ENCODE measurements at regions not wholly inside any gene's neighbourhood (a gene's known extent, or its start where the extent isn't known, plus 50 kb on each side); places are given as distances from the start of the nearest gene placed in this dataset.

- DNase-seq (ENCODE audit: low spot score in 2 of 2), result no peak
Measured at GRCh38 chr4:178470996-178471784, 1029.0 kb upstream of the AGA start.

GRCh38 chr4:178471994-178472393 is 1029.8 kb upstream of the AGA start:
- 87% methylated on average over 2 of the region's 2 CpGs for WGBS
- H3K4me3 ChIP-seq, result no peak overlapping the region
- TF ChIP-seq EP300 (IDR thresholded peaks at IDR 0.05) (no peak), POLR2AphosphoS5 (IDR thresholded peaks at IDR 0.05) (no peak), POLR2A (IDR thresholded peaks at IDR 0.05) (no peak)
- TF ChIP-seq, protein P1, sequence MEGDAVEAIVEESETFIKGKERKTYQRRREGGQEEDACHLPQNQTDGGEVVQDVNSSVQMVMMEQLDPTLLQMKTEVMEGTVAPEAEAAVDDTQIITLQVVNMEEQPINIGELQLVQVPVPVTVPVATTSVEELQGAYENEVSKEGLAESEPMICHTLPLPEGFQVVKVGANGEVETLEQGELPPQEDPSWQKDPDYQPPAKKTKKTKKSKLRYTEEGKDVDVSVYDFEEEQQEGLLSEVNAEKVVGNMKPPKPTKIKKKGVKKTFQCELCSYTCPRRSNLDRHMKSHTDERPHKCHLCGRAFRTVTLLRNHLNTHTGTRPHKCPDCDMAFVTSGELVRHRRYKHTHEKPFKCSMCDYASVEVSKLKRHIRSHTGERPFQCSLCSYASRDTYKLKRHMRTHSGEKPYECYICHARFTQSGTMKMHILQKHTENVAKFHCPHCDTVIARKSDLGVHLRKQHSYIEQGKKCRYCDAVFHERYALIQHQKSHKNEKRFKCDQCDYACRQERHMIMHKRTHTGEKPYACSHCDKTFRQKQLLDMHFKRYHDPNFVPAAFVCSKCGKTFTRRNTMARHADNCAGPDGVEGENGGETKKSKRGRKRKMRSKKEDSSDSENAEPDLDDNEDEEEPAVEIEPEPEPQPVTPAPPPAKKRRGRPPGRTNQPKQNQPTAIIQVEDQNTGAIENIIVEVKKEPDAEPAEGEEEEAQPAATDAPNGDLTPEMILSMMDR (IDR thresholded peaks at IDR 0.05), result no peak

More at GRCh38 chr4:178470996-178471784, 1029.0 kb upstream of the AGA start:
- WGBS, result 63% methylated on average over 4 of the region's 4 CpGs
- Histone ChIP-seq H3K27ac (no peak overlapping the region), H3K9me3 (no peaks in the 10 kb centered on the region), H3K36me3 (no peaks in the 10 kb centered on the region), H3K27me3 (no peaks in the 10 kb centered on the region), H3K4me3 (no peak overlapping the region), H3K4me1 (no peaks in the 10 kb centered on the region)
- no peak for TF ChIP-seq POLR2AphosphoS5 (IDR thresholded peaks at IDR 0.05)
- TF ChIP-seq POLR2A (IDR thresholded peaks at IDR 0.05), result no peak
- TF ChIP-seq EP300 (IDR thresholded peaks at IDR 0.05), result no peak
- TF ChIP-seq, protein P1 (IDR thresholded peaks at IDR 0.05), result no peak

GRCh38 chr4:178480105-178480504 is 1037.9 kb upstream of the AGA start:
- DNase-seq (ENCODE audit: low spot score in 2 of 2), result no peak
- TF ChIP-seq, protein P1 (IDR thresholded peaks at IDR 0.05), result no peak
- TF ChIP-seq EP300 (IDR thresholded peaks at IDR 0.05) (no peak), POLR2A (IDR thresholded peaks at IDR 0.05) (no peak), POLR2AphosphoS5 (IDR thresholded peaks at IDR 0.05) (no peak)

More at GRCh38 chr4:178471994-178472393, 1029.8 kb upstream of the AGA start:
- Histone ChIP-seq H3K27ac (no peak overlapping the region), H3K4me1 (no peaks in the 10 kb centered on the region), H3K27me3 (no peaks in the 10 kb centered on the region), H3K36me3 (no peaks in the 10 kb centered on the region), H3K9me3 (no peaks in the 10 kb centered on the region)
- no peak for DNase-seq (ENCODE audit: low spot score in 2 of 2)

DNA sequence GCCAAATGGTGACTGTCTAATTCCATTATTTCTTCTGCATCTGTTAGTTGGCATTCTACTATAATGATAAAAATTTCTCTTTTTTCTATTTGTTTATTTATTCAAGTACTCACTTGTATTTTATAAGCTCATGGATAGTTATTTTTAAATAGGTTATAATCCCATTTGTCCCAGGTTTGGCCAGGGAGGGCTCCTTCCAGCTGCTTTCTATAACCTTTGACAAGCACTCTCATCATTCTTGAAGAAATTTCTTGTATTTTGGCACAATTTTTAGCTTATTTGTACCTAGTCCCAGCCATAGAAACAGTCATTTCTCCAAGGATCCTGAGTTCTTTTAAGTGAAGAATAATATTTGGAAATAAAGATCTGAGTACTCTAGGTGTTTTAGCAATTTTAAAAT is 1038.6 kb upstream of the AGA start:
- H3K36me3 ChIP-seq, result no peaks in the 10 kb centered on the region
- H3K4me1 ChIP-seq, result no peaks in the 10 kb centered on the region
- H3K27me3 ChIP-seq, result no peaks in the 10 kb centered on the region
- no peak overlapping the region for H3K4me3 ChIP-seq
- no peak for DNase-seq (ENCODE audit: low spot score in 2 of 2)
- H3K27ac ChIP-seq, result no peak overlapping the region
- TF ChIP-seq POLR2AphosphoS5 (IDR thresholded peaks at IDR 0.05), result no peak
- TF ChIP-seq, protein P1 (IDR thresholded peaks at IDR 0.05), result no peak
- no peak for TF ChIP-seq EP300 (IDR thresholded peaks at IDR 0.05)
- TF ChIP-seq POLR2A (IDR thresholded peaks at IDR 0.05), result no peak
- H3K9me3 ChIP-seq, result no peaks in the 10 kb centered on the region

More at GRCh38 chr4:178480105-178480504, 1037.9 kb upstream of the AGA start:
- Histone ChIP-seq H3K27ac (no peak overlapping the region), H3K36me3 (no peaks in the 10 kb centered on the region), H3K4me1 (no peaks in the 10 kb centered on the region), H3K4me3 (no peak overlapping the region), H3K9me3 (no peaks in the 10 kb centered on the region), H3K27me3 (no peaks in the 10 kb centered on the region)
- WGBS, result 15% methylated on average over 3 of the region's 3 CpGs

DNA sequence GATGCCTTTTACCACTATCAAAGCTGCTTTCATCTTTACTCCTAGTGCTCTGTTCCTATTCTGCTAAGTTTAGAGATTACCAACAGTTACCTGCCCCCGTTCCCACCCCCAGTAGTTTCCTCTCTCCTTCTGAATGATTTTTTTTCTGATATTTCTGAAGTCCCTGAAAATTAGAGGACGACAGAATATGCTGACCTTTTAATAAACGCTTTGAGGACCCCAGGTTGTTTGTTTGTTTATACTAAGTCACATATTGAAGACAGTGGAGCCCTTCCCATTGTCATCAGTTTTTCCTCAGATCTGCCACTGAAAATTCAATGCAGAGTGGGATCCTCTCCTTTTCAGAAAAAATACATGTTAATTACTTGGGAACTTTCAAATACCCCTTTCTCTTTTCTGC is 1039.3 kb upstream of the AGA start:
- TF ChIP-seq POLR2AphosphoS5 (IDR thresholded peaks at IDR 0.05) (no peak), POLR2A (IDR thresholded peaks at IDR 0.05) (no peak), EP300 (IDR thresholded peaks at IDR 0.05) (no peak)
- TF ChIP-seq, protein P1 (IDR thresholded peaks at IDR 0.05), result no peak
- Histone ChIP-seq H3K27ac (no peak overlapping the region), H3K27me3 (no peaks in the 10 kb centered on the region), H3K4me1 (no peaks in the 10 kb centered on the region), H3K4me3 (no peak overlapping the region), H3K36me3 (no peaks in the 10 kb centered on the region), H3K9me3 (no peaks in the 10 kb centered on the region)
- WGBS, result 83% methylated on average over 3 of the region's 3 CpGs
- DNase-seq (ENCODE audit: low spot score in 2 of 2), result no peak
